ENCODE measurements at regions not wholly inside any gene's neighbourhood (a gene's known extent, or its start where the extent isn't known, plus 50 kb on each side); places are given as distances from the start of the nearest gene placed in this dataset.

DNA sequence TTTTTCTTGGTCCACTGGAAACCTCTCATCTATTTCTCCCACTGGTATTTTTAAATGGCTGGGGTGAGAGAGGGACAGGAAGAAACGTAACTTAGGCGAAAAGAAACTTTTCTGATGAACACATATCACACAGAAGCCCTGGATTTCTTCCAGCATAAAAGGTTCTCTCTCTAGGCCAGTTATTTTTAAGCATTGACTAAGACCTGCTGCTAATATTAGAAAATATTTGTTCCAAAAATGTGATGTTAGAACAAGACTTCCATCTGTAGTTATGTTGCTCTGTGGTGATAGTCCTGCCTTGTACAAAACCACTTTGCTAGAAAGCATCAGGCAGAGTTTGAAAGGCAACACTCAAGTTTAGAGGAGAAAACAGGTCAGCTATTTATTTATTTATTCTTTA, 537.7 kb downstream of the MCTP2 start:
- TF ChIP-seq, protein P1, sequence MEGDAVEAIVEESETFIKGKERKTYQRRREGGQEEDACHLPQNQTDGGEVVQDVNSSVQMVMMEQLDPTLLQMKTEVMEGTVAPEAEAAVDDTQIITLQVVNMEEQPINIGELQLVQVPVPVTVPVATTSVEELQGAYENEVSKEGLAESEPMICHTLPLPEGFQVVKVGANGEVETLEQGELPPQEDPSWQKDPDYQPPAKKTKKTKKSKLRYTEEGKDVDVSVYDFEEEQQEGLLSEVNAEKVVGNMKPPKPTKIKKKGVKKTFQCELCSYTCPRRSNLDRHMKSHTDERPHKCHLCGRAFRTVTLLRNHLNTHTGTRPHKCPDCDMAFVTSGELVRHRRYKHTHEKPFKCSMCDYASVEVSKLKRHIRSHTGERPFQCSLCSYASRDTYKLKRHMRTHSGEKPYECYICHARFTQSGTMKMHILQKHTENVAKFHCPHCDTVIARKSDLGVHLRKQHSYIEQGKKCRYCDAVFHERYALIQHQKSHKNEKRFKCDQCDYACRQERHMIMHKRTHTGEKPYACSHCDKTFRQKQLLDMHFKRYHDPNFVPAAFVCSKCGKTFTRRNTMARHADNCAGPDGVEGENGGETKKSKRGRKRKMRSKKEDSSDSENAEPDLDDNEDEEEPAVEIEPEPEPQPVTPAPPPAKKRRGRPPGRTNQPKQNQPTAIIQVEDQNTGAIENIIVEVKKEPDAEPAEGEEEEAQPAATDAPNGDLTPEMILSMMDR (conservative IDR thresholded peaks at IDR 0.05; ENCODE audit: low read depth, low read length): no peak
- TF ChIP-seq EZH2 (IDR thresholded peaks at IDR 0.05; ENCODE audit: borderline replicate concordance, low read depth, low read length, poor library complexity, severe bottlenecking): no peak
